ENCODE measurements at regions not wholly inside any gene's neighbourhood (a gene's known extent, or its start where the extent isn't known, plus 50 kb on each side); places are given as distances from the start of the nearest gene placed in this dataset.

- Histone ChIP-seq H3K27me3 (no peaks in the 10 kb centered on the region), H3K27ac (no peak overlapping the region), H4K20me1 (ENCODE audit: low read depth) (no peaks in the 10 kb centered on the region), H3K9ac (no peak overlapping the region), H3K36me3 (no peaks in the 10 kb centered on the region), H3F3A (ENCODE audit: low read depth) (no peaks in the 10 kb centered on the region), H2AFZ (replicated peaks) (no peak overlapping the region), H3K9me3 (ENCODE audit: low read depth) (no peaks in the 10 kb centered on the region), H3K4me2 (no peak overlapping the region), H3K4me3 (no peak overlapping the region), H3K79me2 (ENCODE audit: low read depth) (no peaks in the 10 kb centered on the region), H3K4me1 (peaks cover 1% of the 10 kb centered on the region)
- Mint-ChIP-seq H3K9me3 (no peaks in the 10 kb centered on the region), H3K27me3 (ENCODE audit: insufficient read depth, low read depth) (peaks cover 2% of the 10 kb centered on the region), H3K27ac (no peak overlapping the region), H3K36me3 (no peaks in the 10 kb centered on the region), H3K4me3 (no peak overlapping the region), H3K4me1 (peaks cover 4% of the 10 kb centered on the region)
- DNase-seq (ENCODE audit: low spot score) = no peak
- TF ChIP-seq, protein P1, sequence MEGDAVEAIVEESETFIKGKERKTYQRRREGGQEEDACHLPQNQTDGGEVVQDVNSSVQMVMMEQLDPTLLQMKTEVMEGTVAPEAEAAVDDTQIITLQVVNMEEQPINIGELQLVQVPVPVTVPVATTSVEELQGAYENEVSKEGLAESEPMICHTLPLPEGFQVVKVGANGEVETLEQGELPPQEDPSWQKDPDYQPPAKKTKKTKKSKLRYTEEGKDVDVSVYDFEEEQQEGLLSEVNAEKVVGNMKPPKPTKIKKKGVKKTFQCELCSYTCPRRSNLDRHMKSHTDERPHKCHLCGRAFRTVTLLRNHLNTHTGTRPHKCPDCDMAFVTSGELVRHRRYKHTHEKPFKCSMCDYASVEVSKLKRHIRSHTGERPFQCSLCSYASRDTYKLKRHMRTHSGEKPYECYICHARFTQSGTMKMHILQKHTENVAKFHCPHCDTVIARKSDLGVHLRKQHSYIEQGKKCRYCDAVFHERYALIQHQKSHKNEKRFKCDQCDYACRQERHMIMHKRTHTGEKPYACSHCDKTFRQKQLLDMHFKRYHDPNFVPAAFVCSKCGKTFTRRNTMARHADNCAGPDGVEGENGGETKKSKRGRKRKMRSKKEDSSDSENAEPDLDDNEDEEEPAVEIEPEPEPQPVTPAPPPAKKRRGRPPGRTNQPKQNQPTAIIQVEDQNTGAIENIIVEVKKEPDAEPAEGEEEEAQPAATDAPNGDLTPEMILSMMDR (IDR thresholded peaks at IDR 0.05) = no peak
Measured at GRCh38 chr10:2938869-2939268, 128.5 kb upstream of the PFKP start.

GRCh38 chr10:2936816-2937215 lies 130.5 kb upstream of the PFKP start:
- Histone ChIP-seq H3K4me2 (no peak overlapping the region), H3K27me3 (no peaks in the 10 kb centered on the region), H3K9me3 (ENCODE audit: low read depth) (no peaks in the 10 kb centered on the region), H2AFZ (replicated peaks) (no peak overlapping the region), H3K79me2 (ENCODE audit: low read depth) (no peaks in the 10 kb centered on the region), H3K9ac (no peak overlapping the region), H3K4me1 (peaks cover 11% of the 10 kb centered on the region), H3K4me3 (no peak overlapping the region), H3F3A (ENCODE audit: low read depth) (no peaks in the 10 kb centered on the region), H4K20me1 (ENCODE audit: low read depth) (no peaks in the 10 kb centered on the region), H3K27ac (no peak overlapping the region), H3K36me3 (no peaks in the 10 kb centered on the region)
- TF ChIP-seq EZH2phosphoT487 (IDR thresholded peaks at IDR 0.05) (no peak), EZH2 (IDR thresholded peaks at IDR 0.05) (no peak)
- TF ChIP-seq, protein P1 (IDR thresholded peaks at IDR 0.05) = no peak
- Mint-ChIP-seq H3K27ac (no peak overlapping the region), H3K36me3 (no peaks in the 10 kb centered on the region), H3K9me3 (no peaks in the 10 kb centered on the region), H3K4me3 (no peak overlapping the region), H3K4me1 (peaks cover 9% of the 10 kb centered on the region), H3K27me3 (ENCODE audit: insufficient read depth, low read depth) (peaks cover 2% of the 10 kb centered on the region)
- DNase-seq (ENCODE audit: low spot score) = no peak

DNA sequence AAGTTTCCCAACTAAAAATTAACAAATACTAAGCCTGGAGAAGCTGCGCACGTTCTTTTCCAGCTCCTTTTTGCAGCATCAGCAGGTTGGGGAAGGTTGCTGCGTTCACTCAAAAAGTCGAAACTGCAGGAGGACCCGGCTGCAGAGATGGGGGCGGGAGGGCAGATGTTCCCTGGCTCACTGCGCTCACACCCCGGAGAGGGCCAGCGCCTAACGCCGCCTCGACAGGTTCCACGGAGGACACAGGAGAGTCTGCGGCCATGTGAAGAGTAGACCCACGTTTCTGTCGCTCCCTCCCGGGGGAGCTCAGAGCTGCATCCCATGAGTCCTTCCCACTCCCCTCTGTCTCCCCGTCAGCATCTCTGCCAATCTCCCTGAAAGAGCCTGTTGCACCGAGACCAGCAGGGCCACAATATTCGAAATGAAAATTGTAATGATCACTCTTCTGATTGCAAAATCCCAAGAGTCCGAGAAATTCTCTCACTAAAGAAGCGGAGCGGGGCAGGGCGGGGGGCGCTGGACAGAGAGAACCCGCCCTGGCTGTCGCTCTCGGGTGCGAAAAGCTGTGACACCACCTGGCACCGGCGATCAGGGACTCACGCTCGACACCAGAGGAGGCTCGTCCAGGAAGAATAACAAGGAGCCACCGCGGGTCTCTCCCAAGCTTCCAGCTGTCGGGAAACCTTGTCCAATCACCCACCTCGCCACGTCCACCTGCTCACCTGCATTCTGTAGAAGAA lies 131.5 kb upstream of the PFKP start:
- Histone ChIP-seq H3K4me1 (peaks cover 11% of the 10 kb centered on the region), H3K9me3 (ENCODE audit: low read depth) (no peaks in the 10 kb centered on the region), H3K27me3 (no peaks in the 10 kb centered on the region), H3K27ac (no peak overlapping the region), H3K9ac (no peak overlapping the region), H3F3A (ENCODE audit: low read depth) (no peaks in the 10 kb centered on the region), H3K79me2 (ENCODE audit: low read depth) (no peaks in the 10 kb centered on the region), H3K4me2 (no peak overlapping the region), H3K4me3 (no peak overlapping the region), H3K36me3 (no peaks in the 10 kb centered on the region), H4K20me1 (ENCODE audit: low read depth) (no peaks in the 10 kb centered on the region), H2AFZ (replicated peaks) (peak overlapping the region; percentile 26)
- Mint-ChIP-seq H3K4me1 (peaks cover 9% of the 10 kb centered on the region), H3K36me3 (no peaks in the 10 kb centered on the region), H3K4me3 (no peak overlapping the region), H3K27ac (peak overlapping the region; percentile 76), H3K27me3 (ENCODE audit: insufficient read depth, low read depth) (no peaks in the 10 kb centered on the region), H3K9me3 (no peaks in the 10 kb centered on the region)
- TF ChIP-seq EZH2 (IDR thresholded peaks at IDR 0.05) (no peak), EZH2phosphoT487 (IDR thresholded peaks at IDR 0.05) (no peak)
- TF ChIP-seq, protein P1 (IDR thresholded peaks at IDR 0.05) = no peak
- DNase-seq (ENCODE audit: low spot score) = no peak
